AG04450 (cell line): ENCODE measurements at regions not wholly inside any gene's neighbourhood (a gene's known extent, or its start where the extent isn't known, plus 50 kb on each side); places are given as distances from the start of the nearest gene placed in this dataset.

Experiments
- CTCF ChIA-PET: fragments of 300-600, 350-600 bp; formaldehyde crosslinking; extraction: SDS; loops from one replicate; lab custom pipeline; 2022; ENCODE audit warnings: antibody characterized with exemption, inconsistent platforms; lab: Charles Lee
- POLR2A ChIA-PET: fragments of 350-600 bp; formaldehyde crosslinking; extraction: SDS; loops from one replicate; lab custom pipeline; 2021; ENCODE audit warnings: antibody characterized with exemption, inconsistent platforms; lab: Yijun Ruan, JAX
- DNase-seq: peaks from one replicate; pipeline ENCODE4 v3.0.0-alpha.2; 2011; ENCODE audit warnings: low read depth, low spot score
- H3K27ac ChIP-seq: one replicate; pipeline ENCODE4 v1.5.1; 2012; ENCODE audit warnings: low read depth, low read length, control low read depth
- H3K27me3 ChIP-seq: one replicate; pipeline ENCODE4 v1.6.0; 2012; ENCODE audit warnings: low read length; ENCODE audit not compliant: control insufficient read depth, insufficient read depth
- H3K4me3 ChIP-seq: 2 replicates; pipeline ENCODE4 v1.5.1; 2011; ENCODE audit warnings: mild to moderate bottlenecking, low read depth, low read length, control low read depth
- H3K9me3 ChIP-seq: 2 replicates; pipeline ENCODE4 v1.5.1; 2012; ENCODE audit warnings: low read length; ENCODE audit not compliant: control insufficient read depth, insufficient read depth
- CTCF ChIP-seq: IDR thresholded peaks from 2 replicates; pipeline ENCODE4 v1.5.1; 2011; ENCODE audit warnings: low read depth, low read length, control low read depth, inconsistent platforms

- no peak for TF ChIP-seq CTCF
- Histone ChIP-seq H3K27me3 (no peaks in the 10 kb centered on the region), H3K9me3 (no peaks in the 10 kb centered on the region; the same call in 1 of the 2 replicates), H3K27ac (no peak overlapping the region), H3K4me3 (no peak overlapping the region)
- CTCF ChIA-PET = no interaction called here
- no peak for DNase-seq
- POLR2A ChIA-PET = no interaction called here
These were observed 356.8 kb upstream of the NR2F2 start for GRCh38 chr15:95973566-95974256.

GRCh38 chr15:95975212-95975611 lies 355.3 kb upstream of the NR2F2 start:
- Histone ChIP-seq H3K27ac (no peak overlapping the region), H3K27me3 (no peaks in the 10 kb centered on the region), H3K4me3 (no peak overlapping the region), H3K9me3 (no peaks in the 10 kb centered on the region; the same call in 1 of the 2 replicates)
- no peak for DNase-seq
- ChIA-PET POLR2A (no interaction called here), CTCF (no interaction called here)
- TF ChIP-seq CTCF = no peak

GRCh38 chr15:95979286-95979685 lies 351.2 kb upstream of the NR2F2 start:
- Histone ChIP-seq H3K4me3 (no peak overlapping the region), H3K27me3 (no peaks in the 10 kb centered on the region), H3K9me3 (no peaks in the 10 kb centered on the region), H3K27ac (no peak overlapping the region)
- ChIA-PET POLR2A (no interaction called here), CTCF (no interaction called here)
- no peak for TF ChIP-seq CTCF
- DNase-seq = no peak

- Histone ChIP-seq H3K4me3 (no peak overlapping the region), H3K9me3 (no peaks in the 10 kb centered on the region), H3K27ac (no peak overlapping the region), H3K27me3 (no peaks in the 10 kb centered on the region)
- CTCF ChIA-PET = no interaction called here
- no peak for TF ChIP-seq CTCF
- POLR2A ChIA-PET = no interaction called here
- no peak for DNase-seq
These were observed 349.3 kb upstream of the NR2F2 start for GRCh38 chr15:95981209-95981608.

- no peak for TF ChIP-seq CTCF
- ChIA-PET POLR2A (no interaction called here), CTCF (no interaction called here)
These were observed 343.2 kb upstream of the NR2F2 start for GRCh38 chr15:95987299-95987698.

More at GRCh38 chr15:95987299-95987698, 343.2 kb upstream of the NR2F2 start:
- H3K4me3 ChIP-seq = no peak overlapping the region
- H3K27me3 ChIP-seq = no peaks in the 10 kb centered on the region
- no peak overlapping the region for H3K27ac ChIP-seq
- no peaks in the 10 kb centered on the region for H3K9me3 ChIP-seq
- DNase-seq = no peak
